ENCODE measurements at regions not wholly inside any gene's neighbourhood (a gene's known extent, or its start where the extent isn't known, plus 50 kb on each side); places are given as distances from the start of the nearest gene placed in this dataset.

GRCh38 chr17:34156741-34157589, 98.1 kb upstream of the CCL2 start:
- peak; percentile 33 for DNase-seq

- DNase-seq, result no peak
These were observed 93.4 kb upstream of the CCL2 start for GRCh38 chr17:34161690-34162089.

- no peak for DNase-seq
These were observed 92.0 kb upstream of the CCL2 start for GRCh38 chr17:34163123-34163522.

- DNase-seq, result peak; percentile 73
These were observed 91.4 kb upstream of the CCL2 start for GRCh38 chr17:34163646-34164045.

GRCh38 chr17:34164837-34165236, 90.2 kb upstream of the CCL2 start:
- no peak for DNase-seq

- no peak for DNase-seq
These were observed 88.7 kb upstream of the CCL2 start for GRCh38 chr17:34166352-34166751.

- no peak for DNase-seq
These were observed 87.7 kb upstream of the CCL2 start for GRCh38 chr17:34167354-34167753.

GRCh38 chr17:34168989-34169388, 86.1 kb upstream of the CCL2 start:
- no peak for DNase-seq

- no peak for DNase-seq
These were observed 85.6 kb upstream of the CCL2 start for GRCh38 chr17:34169496-34169895.

GRCh38 chr17:34171245-34171818, 83.8 kb upstream of the CCL2 start:
- peak; percentile 93 for DNase-seq

- no peak for DNase-seq
These were observed 82.6 kb upstream of the CCL2 start for GRCh38 chr17:34172390-34172918.

- peak; percentile 40 for DNase-seq
These were observed 81.8 kb upstream of the CCL2 start for GRCh38 chr17:34173241-34173640.

GRCh38 chr17:34174496-34174895, 80.6 kb upstream of the CCL2 start:
- DNase-seq, result no peak

GRCh38 chr17:34176440-34176839, 78.6 kb upstream of the CCL2 start:
- DNase-seq, result no peak

GRCh38 chr17:34177642-34178041, 77.4 kb upstream of the CCL2 start:
- DNase-seq, result no peak

GRCh38 chr17:34178092-34178491, 77.0 kb upstream of the CCL2 start:
- DNase-seq, result no peak

- DNase-seq, result peak; percentile 23
These were observed 72.9 kb upstream of the CCL2 start for GRCh38 chr17:34182036-34182803.

- DNase-seq, result no peak
These were observed 59.1 kb upstream of the CCL2 start for GRCh38 chr17:34195987-34196386.

- no peak for DNase-seq
These were observed 56.6 kb upstream of the CCL2 start for GRCh38 chr17:34198519-34198918.

- DNase-seq, result no peak
These were observed 55.6 kb upstream of the CCL2 start for GRCh38 chr17:34199454-34199853.

- DNase-seq, result peak; percentile 90
These were observed 55.1 kb upstream of the CCL2 start for GRCh38 chr17:34199932-34200534.

GRCh38 chr17:34201225-34201624, 53.9 kb upstream of the CCL2 start:
- no peak for DNase-seq

- DNase-seq, result no peak
These were observed 53.3 kb upstream of the CCL2 start for GRCh38 chr17:34201767-34202166.
